ENCODE measurements at regions not wholly inside any gene's neighbourhood (a gene's known extent, or its start where the extent isn't known, plus 50 kb on each side); places are given as distances from the start of the nearest gene placed in this dataset.

GRCh38 chr1:209416716-209417115 is 166.8 kb upstream of the CAMK1G start:
- H3K9me3 ChIP-seq (ENCODE audit: control insufficient read depth, low read depth, low read length): no peaks in the 10 kb centered on the region
- peaks cover 27% of the 10 kb centered on the region for H3K4me1 ChIP-seq (ENCODE audit: control insufficient read depth, low read depth, low read length)
- no peak overlapping the region for H3K4me3 ChIP-seq (ENCODE audit: low read length)
- no peaks in the 10 kb centered on the region for H3K36me3 ChIP-seq (ENCODE audit: control insufficient read depth, low read depth, low read length)
- H3K27me3 ChIP-seq (ENCODE audit: control insufficient read depth, insufficient read depth, low read length): peaks cover 48% of the 10 kb centered on the region
- no peak overlapping the region for H3K27ac ChIP-seq (ENCODE audit: low read length)
- no peak overlapping the region for H3K9ac ChIP-seq (ENCODE audit: low read length)

- no peaks in the 10 kb centered on the region for H3K9me3 ChIP-seq (ENCODE audit: control insufficient read depth, low read depth, low read length)
- no peak overlapping the region for H3K27ac ChIP-seq (ENCODE audit: low read length)
- H3K9ac ChIP-seq (ENCODE audit: low read length): no peak overlapping the region
- H3K36me3 ChIP-seq (ENCODE audit: control insufficient read depth, low read depth, low read length): no peaks in the 10 kb centered on the region
- peaks cover 26% of the 10 kb centered on the region for H3K4me1 ChIP-seq (ENCODE audit: control insufficient read depth, low read depth, low read length)
- H3K27me3 ChIP-seq (ENCODE audit: control insufficient read depth, insufficient read depth, low read length): peaks cover 37% of the 10 kb centered on the region
- H3K4me3 ChIP-seq (ENCODE audit: low read length): no peak overlapping the region
Measured at GRCh38 chr1:209417761-209418160, 165.8 kb upstream of the CAMK1G start.

GRCh38 chr1:209420276-209420675 is 163.2 kb upstream of the CAMK1G start:
- Histone ChIP-seq H3K9me3 (ENCODE audit: control insufficient read depth, low read depth, low read length) (no peaks in the 10 kb centered on the region), H3K27me3 (ENCODE audit: control insufficient read depth, insufficient read depth, low read length) (peaks cover 15% of the 10 kb centered on the region)

GRCh38 chr1:209421186-209421585 is 162.3 kb upstream of the CAMK1G start:
- Histone ChIP-seq H3K27ac (ENCODE audit: low read length) (no peak overlapping the region), H3K27me3 (ENCODE audit: control insufficient read depth, insufficient read depth, low read length) (peaks cover 12% of the 10 kb centered on the region), H3K9ac (ENCODE audit: low read length) (no peak overlapping the region), H3K9me3 (ENCODE audit: control insufficient read depth, low read depth, low read length) (no peaks in the 10 kb centered on the region), H3K36me3 (ENCODE audit: control insufficient read depth, low read depth, low read length) (no peaks in the 10 kb centered on the region), H3K4me3 (ENCODE audit: low read length) (no peak overlapping the region), H3K4me1 (ENCODE audit: control insufficient read depth, low read depth, low read length) (peaks cover 23% of the 10 kb centered on the region)

More at GRCh38 chr1:209420276-209420675, 163.2 kb upstream of the CAMK1G start:
- no peak overlapping the region for H3K4me3 ChIP-seq (ENCODE audit: low read length)
- peaks cover 26% of the 10 kb centered on the region for H3K4me1 ChIP-seq (ENCODE audit: control insufficient read depth, low read depth, low read length)
- H3K9ac ChIP-seq (ENCODE audit: low read length): no peak overlapping the region
- no peaks in the 10 kb centered on the region for H3K36me3 ChIP-seq (ENCODE audit: control insufficient read depth, low read depth, low read length)
- H3K27ac ChIP-seq (ENCODE audit: low read length): no peak overlapping the region

GRCh38 chr1:209421978-209422680 is 161.4 kb upstream of the CAMK1G start:
- Histone ChIP-seq H3K9me3 (ENCODE audit: control insufficient read depth, low read depth, low read length) (no peaks in the 10 kb centered on the region), H3K4me3 (ENCODE audit: low read length) (no peak overlapping the region), H3K9ac (ENCODE audit: low read length) (no peak overlapping the region), H3K27ac (ENCODE audit: low read length) (no peak overlapping the region), H3K36me3 (ENCODE audit: control insufficient read depth, low read depth, low read length) (no peaks in the 10 kb centered on the region), H3K27me3 (ENCODE audit: control insufficient read depth, insufficient read depth, low read length) (peaks cover 4% of the 10 kb centered on the region), H3K4me1 (ENCODE audit: control insufficient read depth, low read depth, low read length) (peaks cover 23% of the 10 kb centered on the region)

GRCh38 chr1:209425959-209426358 is 157.6 kb upstream of the CAMK1G start:
- H3K4me1 ChIP-seq (ENCODE audit: control insufficient read depth, low read depth, low read length): peaks cover 40% of the 10 kb centered on the region
- no peaks in the 10 kb centered on the region for H3K27me3 ChIP-seq (ENCODE audit: control insufficient read depth, insufficient read depth, low read length)
- no peak overlapping the region for H3K27ac ChIP-seq (ENCODE audit: low read length)
- no peak overlapping the region for H3K4me3 ChIP-seq (ENCODE audit: low read length)
- H3K9ac ChIP-seq (ENCODE audit: low read length): no peak overlapping the region
- no peaks in the 10 kb centered on the region for H3K36me3 ChIP-seq (ENCODE audit: control insufficient read depth, low read depth, low read length)
- no peaks in the 10 kb centered on the region for H3K9me3 ChIP-seq (ENCODE audit: control insufficient read depth, low read depth, low read length)

GRCh38 chr1:209427277-209427676 is 156.2 kb upstream of the CAMK1G start:
- Histone ChIP-seq H3K9me3 (ENCODE audit: control insufficient read depth, low read depth, low read length) (no peaks in the 10 kb centered on the region), H3K27ac (ENCODE audit: low read length) (no peak overlapping the region), H3K4me1 (ENCODE audit: control insufficient read depth, low read depth, low read length) (peaks cover 41% of the 10 kb centered on the region), H3K27me3 (ENCODE audit: control insufficient read depth, insufficient read depth, low read length) (no peaks in the 10 kb centered on the region), H3K36me3 (ENCODE audit: control insufficient read depth, low read depth, low read length) (no peaks in the 10 kb centered on the region), H3K9ac (ENCODE audit: low read length) (no peak overlapping the region), H3K4me3 (ENCODE audit: low read length) (no peak overlapping the region)

- H3K9ac ChIP-seq (ENCODE audit: low read length): peak overlapping the region; percentile 33
- H3K4me3 ChIP-seq (ENCODE audit: low read length): peak overlapping the region; percentile 44
- H3K27me3 ChIP-seq (ENCODE audit: control insufficient read depth, insufficient read depth, low read length): no peaks in the 10 kb centered on the region
- no peaks in the 10 kb centered on the region for H3K9me3 ChIP-seq (ENCODE audit: control insufficient read depth, low read depth, low read length)
- peaks cover 45% of the 10 kb centered on the region for H3K4me1 ChIP-seq (ENCODE audit: control insufficient read depth, low read depth, low read length)
- H3K27ac ChIP-seq (ENCODE audit: low read length): peak overlapping the region; percentile 46
- no peaks in the 10 kb centered on the region for H3K36me3 ChIP-seq (ENCODE audit: control insufficient read depth, low read depth, low read length)
Measured at GRCh38 chr1:209427811-209428210, 155.7 kb upstream of the CAMK1G start.

- H3K27ac ChIP-seq (ENCODE audit: low read length): peak overlapping the region; percentile 46
- H3K9me3 ChIP-seq (ENCODE audit: control insufficient read depth, low read depth, low read length): no peaks in the 10 kb centered on the region
- H3K27me3 ChIP-seq (ENCODE audit: control insufficient read depth, insufficient read depth, low read length): no peaks in the 10 kb centered on the region
- peak overlapping the region; percentile 44 for H3K4me3 ChIP-seq (ENCODE audit: low read length)
- H3K36me3 ChIP-seq (ENCODE audit: control insufficient read depth, low read depth, low read length): no peaks in the 10 kb centered on the region
- peaks cover 51% of the 10 kb centered on the region for H3K4me1 ChIP-seq (ENCODE audit: control insufficient read depth, low read depth, low read length)
- peak overlapping the region; percentile 33 for H3K9ac ChIP-seq (ENCODE audit: low read length)
Measured at GRCh38 chr1:209428241-209428921, 155.1 kb upstream of the CAMK1G start.

GRCh38 chr1:209429611-209430010 is 153.9 kb upstream of the CAMK1G start:
- H3K27me3 ChIP-seq (ENCODE audit: control insufficient read depth, insufficient read depth, low read length): no peaks in the 10 kb centered on the region
- H3K36me3 ChIP-seq (ENCODE audit: control insufficient read depth, low read depth, low read length): no peaks in the 10 kb centered on the region
- peak overlapping the region; percentile 29 for H3K4me3 ChIP-seq (ENCODE audit: low read length)
- peaks cover 63% of the 10 kb centered on the region for H3K4me1 ChIP-seq (ENCODE audit: control insufficient read depth, low read depth, low read length)
- H3K9me3 ChIP-seq (ENCODE audit: control insufficient read depth, low read depth, low read length): no peaks in the 10 kb centered on the region
- no peak overlapping the region for H3K9ac ChIP-seq (ENCODE audit: low read length)
- H3K27ac ChIP-seq (ENCODE audit: low read length): no peak overlapping the region

- Histone ChIP-seq H3K4me1 (ENCODE audit: control insufficient read depth, low read depth, low read length) (peaks cover 68% of the 10 kb centered on the region), H3K9ac (ENCODE audit: low read length) (no peak overlapping the region), H3K27ac (ENCODE audit: low read length) (no peak overlapping the region), H3K4me3 (ENCODE audit: low read length) (peak overlapping the region; percentile 29), H3K36me3 (ENCODE audit: control insufficient read depth, low read depth, low read length) (no peaks in the 10 kb centered on the region), H3K27me3 (ENCODE audit: control insufficient read depth, insufficient read depth, low read length) (no peaks in the 10 kb centered on the region), H3K9me3 (ENCODE audit: control insufficient read depth, low read depth, low read length) (no peaks in the 10 kb centered on the region)
Measured at GRCh38 chr1:209430107-209430506, 153.4 kb upstream of the CAMK1G start.

- Histone ChIP-seq H3K27me3 (ENCODE audit: control insufficient read depth, insufficient read depth, low read length) (no peaks in the 10 kb centered on the region), H3K4me1 (ENCODE audit: control insufficient read depth, low read depth, low read length) (peaks cover 73% of the 10 kb centered on the region), H3K9me3 (ENCODE audit: control insufficient read depth, low read depth, low read length) (no peaks in the 10 kb centered on the region), H3K9ac (ENCODE audit: low read length) (no peak overlapping the region), H3K4me3 (ENCODE audit: low read length) (no peak overlapping the region), H3K27ac (ENCODE audit: low read length) (no peak overlapping the region), H3K36me3 (ENCODE audit: control insufficient read depth, low read depth, low read length) (no peaks in the 10 kb centered on the region)
Measured at GRCh38 chr1:209430821-209431259, 152.7 kb upstream of the CAMK1G start.

Data from iPS-18a (cell line).